PFSK-1 (cell line): ENCODE measurements at regions not wholly inside any gene's neighbourhood (a gene's known extent, or its start where the extent isn't known, plus 50 kb on each side); places are given as distances from the start of the nearest gene placed in this dataset.

Experiments used
- FOXP2 ChIP-seq: optimal IDR thresholded peaks from 2 replicates; pipeline ENCODE3; 2011; ENCODE audit warnings: borderline replicate concordance, control low read depth, inconsistent platforms; ENCODE audit not compliant: insufficient read depth; ENCODE audit errors: extremely low read length, extremely low read depth
- POLR2AphosphoS5 ChIP-seq: IDR thresholded peaks from 2 replicates; pipeline ENCODE4 v1.6.1; 2012; ENCODE audit warnings: low read depth, mild to moderate bottlenecking, control low read depth, low read length, moderate library complexity
- REST ChIP-seq, 2 experiments: IDR thresholded peaks; 2 replicates each; pipeline versions ENCODE4 v1.6.1 to v1.8.0; 2011 to 2012; ENCODE audit warnings: low read depth in 2 of 2, low read length in 2 of 2, control low read depth in 1 of 2, inconsistent platforms in 1 of 2, mild to moderate bottlenecking in 1 of 2, moderate library complexity in 1 of 2; ENCODE audit not compliant: insufficient read depth in 1 of 2
- SIN3A ChIP-seq: IDR thresholded peaks from 2 replicates; pipeline ENCODE4 v1.6.1; 2012; ENCODE audit warnings: mild to moderate bottlenecking, low read length, moderate library complexity, borderline replicate concordance; ENCODE audit not compliant: insufficient read depth
- TAF1 ChIP-seq: IDR thresholded peaks from 2 replicates; pipeline ENCODE4 v1.6.1; 2012; ENCODE audit warnings: low read length, control low read depth, borderline replicate concordance; ENCODE audit not compliant: insufficient read depth

- TF ChIP-seq FOXP2 (no peak), REST (IDR thresholded peaks at IDR 0.05; ENCODE audit: insufficient read depth in 1 of 2, low read depth in 2 of 2, low read length in 2 of 2) (no peak), TAF1 (no peak), SIN3A (no peak), POLR2AphosphoS5 (no peak)
Observed at GRCh38 chr4:181692965-181693364, 550.2 kb upstream of the TENM3 start.

- no peak for TF ChIP-seq POLR2AphosphoS5
- peak; percentile 47 to 85; a peak in 3 of 4 replicates for TF ChIP-seq REST (IDR thresholded peaks at IDR 0.05; ENCODE audit: insufficient read depth in 1 of 2, low read depth in 2 of 2, low read length in 2 of 2)
Observed at GRCh38 chr4:181693517-181693916, 549.7 kb upstream of the TENM3 start.

- TF ChIP-seq SIN3A (no peak), FOXP2 (no peak)
Observed at GRCh38 chr4:181698221-181698620, 545.0 kb upstream of the TENM3 start.

GRCh38 chr4:181701214-181701613 is 542.0 kb upstream of the TENM3 start:
- TF ChIP-seq REST (IDR thresholded peaks at IDR 0.05; ENCODE audit: insufficient read depth in 1 of 2, low read depth in 2 of 2, low read length in 2 of 2) (no peak), POLR2AphosphoS5 (no peak), FOXP2 (no peak), TAF1 (no peak), SIN3A (no peak)

GRCh38 chr4:181701894-181702293 is 541.3 kb upstream of the TENM3 start:
- TF ChIP-seq POLR2AphosphoS5 (no peak), REST (IDR thresholded peaks at IDR 0.05; ENCODE audit: insufficient read depth in 1 of 2, low read depth in 2 of 2, low read length in 2 of 2) (no peak), TAF1 (no peak), FOXP2 (no peak), SIN3A (no peak)
